KMS-11 (cell line): ENCODE measurements at regions not wholly inside any gene's neighbourhood (a gene's known extent, or its start where the extent isn't known, plus 50 kb on each side); places are given as distances from the start of the nearest gene placed in this dataset.

ENCODE experiments used
- H2AFZ ChIP-seq: fragments of 200-600 bp; sonication (generic); 2 replicates; pipeline ENCODE4 v1.6.1; 2016; ENCODE audit warnings: antibody characterized with exemption, mixed run types, low read depth
- H3K27ac ChIP-seq: fragments of 200-600 bp; sonication (generic); 2 replicates; pipeline ENCODE4 v1.6.1; 2016; ENCODE audit warnings: mild to moderate bottlenecking, mixed run types
- H3K27me3 ChIP-seq: fragments of 200-600 bp; sonication (generic); 2 replicates; pipeline ENCODE4 v1.6.1; 2017; ENCODE audit warnings: mild to moderate bottlenecking, low read depth, mixed run types, moderate library complexity; ENCODE audit not compliant: insufficient read depth
- H3K36me3 ChIP-seq: fragments of 200-600 bp; sonication (generic); 2 replicates; pipeline ENCODE4 v1.6.1; 2017; ENCODE audit warnings: mild to moderate bottlenecking, mixed run types; ENCODE audit not compliant: insufficient read depth
- H3K4me1 ChIP-seq: fragments of 200-600 bp; sonication (generic); 2 replicates; pipeline ENCODE4 v1.6.1; 2016; ENCODE audit warnings: mild to moderate bottlenecking, low read depth, mixed run types; ENCODE audit not compliant: poor library complexity, severe bottlenecking
- H3K4me2 ChIP-seq: fragments of 200-600 bp; sonication (generic); 2 replicates; pipeline ENCODE4 v1.7.0; 2016; ENCODE audit warnings: mild to moderate bottlenecking, mixed run types
- H3K4me3 ChIP-seq: fragments of 200-600 bp; sonication (generic); IDR thresholded peaks from 2 replicates; pipeline ENCODE4 v1.6.1; 2017; ENCODE audit warnings: low read depth, low read length, mixed read lengths; ENCODE audit not compliant: insufficient read depth
- H3K79me2 ChIP-seq: fragments of 200-600 bp; sonication (generic); 2 replicates; pipeline ENCODE4 v1.6.1; 2016; ENCODE audit warnings: low read depth, mixed run types; ENCODE audit not compliant: insufficient read depth
- H3K9ac ChIP-seq: fragments of 200-600 bp; sonication (generic); 2 replicates; pipeline ENCODE4 v1.6.1; 2016; ENCODE audit warnings: mild to moderate bottlenecking, mixed run types
- H4K20me1 ChIP-seq: fragments of 200-600 bp; sonication (generic); 2 replicates; pipeline ENCODE4 v1.6.1; 2016; ENCODE audit warnings: mild to moderate bottlenecking, mixed run types; ENCODE audit not compliant: insufficient read depth
- TF ChIP-seq, protein P1 (sequence below): fragments of 200-600 bp; sonication (generic); conservative IDR thresholded peaks from 2 replicates; pipeline ENCODE4 v1.6.1; 2017; ENCODE audit warnings: low read depth, mild to moderate bottlenecking, antibody characterized with exemption, low read length, moderate library complexity, mixed read lengths

GRCh38 chr12:97805146-97805545 is 342.5 kb downstream of the RMST start:
- Histone ChIP-seq H3K27ac (no peak overlapping the region), H3K9ac (no peak overlapping the region), H3K79me2 (no peaks in the 10 kb centered on the region), H3K4me1 (no peaks in the 10 kb centered on the region), H3K4me2 (no peak overlapping the region), H2AFZ (no peak overlapping the region), H3K4me3 (no peak overlapping the region), H3K36me3 (no peaks in the 10 kb centered on the region), H3K27me3 (no peaks in the 10 kb centered on the region), H4K20me1 (no peaks in the 10 kb centered on the region)
- TF ChIP-seq, protein P1, sequence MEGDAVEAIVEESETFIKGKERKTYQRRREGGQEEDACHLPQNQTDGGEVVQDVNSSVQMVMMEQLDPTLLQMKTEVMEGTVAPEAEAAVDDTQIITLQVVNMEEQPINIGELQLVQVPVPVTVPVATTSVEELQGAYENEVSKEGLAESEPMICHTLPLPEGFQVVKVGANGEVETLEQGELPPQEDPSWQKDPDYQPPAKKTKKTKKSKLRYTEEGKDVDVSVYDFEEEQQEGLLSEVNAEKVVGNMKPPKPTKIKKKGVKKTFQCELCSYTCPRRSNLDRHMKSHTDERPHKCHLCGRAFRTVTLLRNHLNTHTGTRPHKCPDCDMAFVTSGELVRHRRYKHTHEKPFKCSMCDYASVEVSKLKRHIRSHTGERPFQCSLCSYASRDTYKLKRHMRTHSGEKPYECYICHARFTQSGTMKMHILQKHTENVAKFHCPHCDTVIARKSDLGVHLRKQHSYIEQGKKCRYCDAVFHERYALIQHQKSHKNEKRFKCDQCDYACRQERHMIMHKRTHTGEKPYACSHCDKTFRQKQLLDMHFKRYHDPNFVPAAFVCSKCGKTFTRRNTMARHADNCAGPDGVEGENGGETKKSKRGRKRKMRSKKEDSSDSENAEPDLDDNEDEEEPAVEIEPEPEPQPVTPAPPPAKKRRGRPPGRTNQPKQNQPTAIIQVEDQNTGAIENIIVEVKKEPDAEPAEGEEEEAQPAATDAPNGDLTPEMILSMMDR = no peak

GRCh38 chr12:97813301-97813700 is 350.7 kb downstream of the RMST start:
- H2AFZ ChIP-seq = no peak overlapping the region
- H3K27me3 ChIP-seq = no peaks in the 10 kb centered on the region
- no peaks in the 10 kb centered on the region for H3K79me2 ChIP-seq
- no peaks in the 10 kb centered on the region for H3K4me1 ChIP-seq
- H4K20me1 ChIP-seq = no peaks in the 10 kb centered on the region
- H3K4me3 ChIP-seq = no peak overlapping the region
- H3K36me3 ChIP-seq = no peaks in the 10 kb centered on the region
- H3K9ac ChIP-seq = no peak overlapping the region
- TF ChIP-seq, protein P1 = no peak
- no peak overlapping the region for H3K27ac ChIP-seq
- H3K4me2 ChIP-seq = no peak overlapping the region

- Histone ChIP-seq H3K9ac (no peak overlapping the region), H3K4me2 (no peak overlapping the region), H4K20me1 (no peaks in the 10 kb centered on the region), H3K36me3 (no peaks in the 10 kb centered on the region), H3K27me3 (no peaks in the 10 kb centered on the region), H3K79me2 (no peaks in the 10 kb centered on the region), H2AFZ (no peak overlapping the region), H3K27ac (no peak overlapping the region), H3K4me3 (no peak overlapping the region), H3K4me1 (no peaks in the 10 kb centered on the region)
- TF ChIP-seq, protein P1 = no peak
These were observed 359.2 kb downstream of the RMST start for GRCh38 chr12:97821806-97822205.

- TF ChIP-seq, protein P1 = no peak
- H2AFZ ChIP-seq = no peak overlapping the region
These were observed 372.9 kb downstream of the RMST start for GRCh38 chr12:97835541-97835940.

More at GRCh38 chr12:97835541-97835940, 372.9 kb downstream of the RMST start:
- Histone ChIP-seq H4K20me1 (no peaks in the 10 kb centered on the region), H3K4me2 (no peak overlapping the region), H3K79me2 (no peaks in the 10 kb centered on the region), H3K27me3 (no peaks in the 10 kb centered on the region), H3K27ac (no peak overlapping the region), H3K36me3 (no peaks in the 10 kb centered on the region), H3K4me1 (no peaks in the 10 kb centered on the region), H3K4me3 (no peak overlapping the region), H3K9ac (no peak overlapping the region)
